ENCODE measurements at regions not wholly inside any gene's neighbourhood (a gene's known extent, or its start where the extent isn't known, plus 50 kb on each side); places are given as distances from the start of the nearest gene placed in this dataset.

- TF ChIP-seq POLR2AphosphoS5 (IDR thresholded peaks at IDR 0.05) (no peak), POLR2A (IDR thresholded peaks at IDR 0.05) (no peak)
Observed at GRCh38 chrX:17983389-17983788, 122.3 kb upstream of the RAI2 start.
